Neutrophil (primary cell): ENCODE measurements at regions not wholly inside any gene's neighbourhood (a gene's known extent, or its start where the extent isn't known, plus 50 kb on each side); places are given as distances from the start of the nearest gene placed in this dataset.

Experiments used
- H3K27ac ChIP-seq: fragments of 200-600 bp; sonication (generic); 2 replicates; pipeline ENCODE4 v1.5.1; 2016; ENCODE audit warnings: mild to moderate bottlenecking, moderate library complexity
- H3K27me3 ChIP-seq: fragments of 200-600 bp; sonication (generic); 2 replicates; pipeline ENCODE4 v1.6.0; 2016; ENCODE audit warnings: mild to moderate bottlenecking
- H3K36me3 ChIP-seq: fragments of 200-600 bp; sonication (generic); 2 replicates; pipeline ENCODE4 v1.5.1; 2017
- H3K4me1 ChIP-seq, 2 experiments: fragments of 200-600 bp in 1 of 2; sonication (generic) in 1 of 2; 1 replicate in 1 of 2; 2 replicates in 1 of 2; pipeline versions ENCODE4 v1.5.1 to v1.6.1; 2013 to 2016; ENCODE audit warnings: low read depth in 1 of 2, low read length in 1 of 2, mild to moderate bottlenecking in 1 of 2, moderate library complexity in 1 of 2; ENCODE audit not compliant: control insufficient read depth in 1 of 2, insufficient read depth in 1 of 2
- H3K4me3 ChIP-seq, 2 experiments: fragments of 200-600 bp in 1 of 2; sonication (generic) in 1 of 2; 1 replicate in 1 of 2; 2 replicates in 1 of 2; pipeline ENCODE4 v1.5.1; 2013 to 2016; ENCODE audit warnings: low read depth in 1 of 2, low read length in 1 of 2, mild to moderate bottlenecking in 1 of 2, moderate library complexity in 1 of 2
- H3K9me3 ChIP-seq: fragments of 200-600 bp; sonication (generic); 2 replicates; pipeline ENCODE4 v1.5.1; 2016
- CTCF ChIP-seq: fragments of 200-600 bp; sonication (generic); IDR thresholded peaks from 2 replicates; pipeline ENCODE4 v1.5.1; 2016; ENCODE audit warnings: antibody characterized with exemption

DNA sequence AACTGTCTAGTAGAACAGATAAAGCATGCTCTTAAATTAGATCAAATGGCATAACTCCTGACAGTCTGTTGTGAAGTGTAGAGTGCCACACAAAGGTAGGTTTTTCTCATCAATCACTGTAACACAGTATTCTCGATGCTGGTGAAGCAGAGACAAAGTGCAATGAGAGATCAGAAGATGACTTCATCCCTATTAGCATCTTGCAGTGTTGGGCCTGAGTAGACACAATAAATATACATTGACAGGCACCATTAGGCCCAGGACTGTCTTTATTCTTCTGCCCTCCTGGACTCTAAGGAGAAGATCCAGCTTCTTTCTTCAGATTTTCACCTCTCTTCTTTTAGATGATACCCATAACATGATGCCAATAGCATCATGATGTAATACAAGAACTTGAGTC is 478.0 kb upstream of the TENM4 start:
- Histone ChIP-seq H3K27ac (no peak overlapping the region), H3K4me1 (no peaks in the 10 kb centered on the region), H3K27me3 (no peaks in the 10 kb centered on the region), H3K36me3 (no peaks in the 10 kb centered on the region), H3K9me3 (no peaks in the 10 kb centered on the region), H3K4me3 (no peak overlapping the region)
- TF ChIP-seq CTCF, result no peak

- no peaks in the 10 kb centered on the region for H3K36me3 ChIP-seq
- H3K4me3 ChIP-seq, result no peak overlapping the region
- no peak for TF ChIP-seq CTCF
- H3K27ac ChIP-seq, result no peak overlapping the region
- H3K4me1 ChIP-seq, result no peaks in the 10 kb centered on the region
- no peaks in the 10 kb centered on the region for H3K9me3 ChIP-seq
- H3K27me3 ChIP-seq, result no peaks in the 10 kb centered on the region
Measured at GRCh38 chr11:79906164-79906563, 465.3 kb upstream of the TENM4 start.

DNA sequence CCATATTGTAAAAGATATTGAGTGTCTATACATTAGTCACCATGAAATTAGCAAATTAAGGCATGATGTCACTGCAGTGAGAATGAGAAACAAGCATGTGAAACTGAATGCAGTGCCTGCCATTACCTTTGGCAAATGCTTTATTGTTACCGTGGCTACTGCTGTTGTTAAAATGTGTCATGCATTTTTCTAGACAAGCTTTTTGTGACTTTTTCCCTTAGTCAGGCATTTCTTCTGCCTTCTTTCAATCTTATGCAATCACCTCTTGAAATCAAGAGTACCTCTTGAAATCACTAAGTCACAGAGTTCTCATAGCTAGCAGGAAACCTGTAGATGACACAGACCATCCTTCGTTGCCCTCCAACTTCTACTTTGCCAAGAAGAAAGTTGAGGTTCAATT is 461.7 kb upstream of the TENM4 start:
- Histone ChIP-seq H3K36me3 (no peaks in the 10 kb centered on the region), H3K4me3 (no peak overlapping the region), H3K27me3 (no peaks in the 10 kb centered on the region), H3K4me1 (no peaks in the 10 kb centered on the region), H3K27ac (no peak overlapping the region), H3K9me3 (no peaks in the 10 kb centered on the region)
- TF ChIP-seq CTCF, result no peak

DNA sequence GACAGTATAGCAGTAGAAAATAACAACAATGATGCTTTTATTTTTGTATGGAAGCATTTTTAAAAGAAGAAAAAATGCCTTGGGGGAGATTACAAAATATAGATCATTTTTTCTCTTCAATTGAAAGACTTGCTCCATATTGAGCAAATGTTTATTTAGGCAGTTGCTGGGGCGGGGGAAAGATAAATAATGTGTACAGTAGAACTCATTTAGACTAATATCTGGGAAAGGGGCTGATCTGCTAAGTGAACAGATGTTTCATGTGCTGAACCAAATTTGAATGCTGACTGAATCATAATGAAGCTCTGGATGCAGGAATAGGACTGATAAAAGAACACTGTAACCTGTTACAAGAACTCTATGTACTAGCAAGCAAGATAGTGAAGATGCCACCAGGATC is 457.1 kb upstream of the TENM4 start:
- Histone ChIP-seq H3K36me3 (no peaks in the 10 kb centered on the region), H3K4me3 (no peak overlapping the region), H3K9me3 (no peaks in the 10 kb centered on the region), H3K27ac (no peak overlapping the region), H3K27me3 (no peaks in the 10 kb centered on the region), H3K4me1 (no peaks in the 10 kb centered on the region)
- TF ChIP-seq CTCF, result no peak

DNA sequence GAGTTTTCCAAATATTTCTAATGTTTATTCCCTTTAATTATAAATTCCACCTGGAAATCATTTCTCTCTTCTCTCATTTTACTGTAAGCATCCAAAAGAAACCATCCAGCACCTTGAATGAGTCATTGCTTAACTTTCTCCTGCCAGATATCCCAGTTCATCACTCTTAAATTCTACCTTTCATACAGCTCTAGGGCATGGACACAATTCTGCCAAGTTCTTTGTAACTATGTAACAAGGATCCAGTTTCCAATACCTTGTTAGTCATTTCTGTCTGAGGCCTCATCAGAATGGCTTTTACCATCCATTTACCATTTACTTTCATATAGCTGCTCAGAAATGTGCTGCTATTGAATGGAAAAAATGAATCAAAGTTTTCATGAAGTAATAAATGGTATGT is 455.4 kb upstream of the TENM4 start:
- no peak overlapping the region for H3K4me3 ChIP-seq
- TF ChIP-seq CTCF, result no peak
- no peaks in the 10 kb centered on the region for H3K4me1 ChIP-seq
- H3K36me3 ChIP-seq, result no peaks in the 10 kb centered on the region
- H3K9me3 ChIP-seq, result no peaks in the 10 kb centered on the region
- no peaks in the 10 kb centered on the region for H3K27me3 ChIP-seq
- no peak overlapping the region for H3K27ac ChIP-seq

DNA sequence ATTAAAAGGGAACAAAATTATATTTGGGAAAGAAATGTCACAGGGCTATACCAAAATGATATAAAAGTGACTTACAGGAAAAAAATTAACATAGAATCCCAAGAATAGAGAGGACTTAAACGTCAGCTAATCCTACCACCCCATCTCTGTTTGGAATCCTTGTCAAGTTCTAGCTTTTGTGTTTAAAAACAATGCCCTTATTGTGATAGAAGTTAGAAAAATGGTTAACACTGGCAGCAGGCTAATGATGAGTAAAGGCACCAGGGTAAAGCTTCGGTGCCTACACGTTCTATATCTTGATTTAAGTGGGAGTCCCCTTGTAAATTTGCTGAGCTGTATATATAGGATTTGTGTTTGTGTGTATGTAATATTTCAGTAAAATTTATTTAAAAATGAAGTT is 453.3 kb upstream of the TENM4 start:
- Histone ChIP-seq H3K36me3 (no peaks in the 10 kb centered on the region), H3K4me1 (no peaks in the 10 kb centered on the region), H3K27ac (no peak overlapping the region), H3K4me3 (no peak overlapping the region), H3K9me3 (no peaks in the 10 kb centered on the region), H3K27me3 (no peaks in the 10 kb centered on the region)
- no peak for TF ChIP-seq CTCF
